ENCODE measurements at regions not wholly inside any gene's neighbourhood (a gene's known extent, or its start where the extent isn't known, plus 50 kb on each side); places are given as distances from the start of the nearest gene placed in this dataset.

- TF ChIP-seq HNRNPLL (IDR thresholded peaks at IDR 0.05; ENCODE audit: low read depth, low read length, poor library complexity, severe bottlenecking), result no peak
- TF ChIP-seq GTF2F1 (IDR thresholded peaks at IDR 0.05; ENCODE audit: low read depth, low read length), result no peak
- TF ChIP-seq CTCF (IDR thresholded peaks at IDR 0.05 in 2 of 3, conservative IDR thresholded peaks at IDR 0.05 in 1 of 3; ENCODE audit: insufficient read depth in 2 of 3, low read depth in 1 of 3, low read length in 3 of 3), result no peak
- TF ChIP-seq POLR2A (conservative IDR thresholded peaks at IDR 0.05), result no peak
- no peak for TF ChIP-seq ZNF24 (IDR thresholded peaks at IDR 0.05)
- no peak for TF ChIP-seq NR3C1 (CRISPR knock-in tag; IDR thresholded peaks at IDR 0.05)
- TF ChIP-seq SMARCC2 (IDR thresholded peaks at IDR 0.05; ENCODE audit: low read depth), result no peak
- TF ChIP-seq EZH2 (IDR thresholded peaks at IDR 0.05; ENCODE audit: borderline replicate concordance, low read depth, low read length), result no peak
- TF ChIP-seq ZFX (CRISPR knock-in tag; IDR thresholded peaks at IDR 0.05), result no peak
Observed at GRCh38 chr2:155905657-155906056, 426.9 kb downstream of the NR4A2 start.

Data from K562 (cell line).